ENCODE measurements at regions not wholly inside any gene's neighbourhood (a gene's known extent, or its start where the extent isn't known, plus 50 kb on each side); places are given as distances from the start of the nearest gene placed in this dataset.

- ATAC-seq (no peak), DNase-seq (no peak)
- Histone ChIP-seq H3K4me1 (no peaks in the 10 kb centered on the region), H3K27ac (no peak overlapping the region), H3K36me3 (replicated peaks in 1 of 2; ENCODE audit: insufficient read depth in 1 of 2, low read depth in 2 of 2) (no peaks in the 10 kb centered on the region), H3K9me3 (no peaks in the 10 kb centered on the region), H3K27me3 (no peaks in the 10 kb centered on the region), H3K4me3 (no peak overlapping the region)
- intact Hi-C loops (cut with DNase I), result no loop called here
- TF ChIP-seq CTCF (IDR thresholded peaks at IDR 0.05) (no peak), POLR2A (IDR thresholded peaks at IDR 0.05) (no peak)
- 90 to 93% methylated on average over 4 of the region's 4 CpGs for WGBS, 2 donors
Measured at GRCh38 chr10:65720901-65721300, 1204.9 kb upstream of the LRRTM3 start.

GRCh38 chr10:65723525-65723924 is 1202.3 kb upstream of the LRRTM3 start:
- ATAC-seq (no peak), DNase-seq (no peak)
- WGBS, 2 donors, result 74 to 82% methylated on average over 6 of the region's 6 CpGs
- Histone ChIP-seq H3K36me3 (replicated peaks in 1 of 2; ENCODE audit: insufficient read depth in 1 of 2, low read depth in 2 of 2) (no peaks in the 10 kb centered on the region), H3K9me3 (no peaks in the 10 kb centered on the region), H3K4me3 (no peak overlapping the region), H3K27me3 (no peaks in the 10 kb centered on the region), H3K4me1 (no peaks in the 10 kb centered on the region), H3K27ac (no peak overlapping the region)
- intact Hi-C loops (cut with DNase I), result no loop called here
- TF ChIP-seq CTCF (IDR thresholded peaks at IDR 0.05) (no peak), POLR2A (IDR thresholded peaks at IDR 0.05) (no peak)

- no peaks in the 10 kb centered on the region for H3K9me3 ChIP-seq
- 24% methylated on average over 2 of the region's 2 CpGs for WGBS, 2 donors
- no peak for TF ChIP-seq POLR2A (IDR thresholded peaks at IDR 0.05)
- no peak for TF ChIP-seq CTCF (IDR thresholded peaks at IDR 0.05)
- ATAC-seq (peak; percentile 56), DNase-seq (no peak)
- H3K4me3 ChIP-seq, result no peak overlapping the region
- H3K36me3 ChIP-seq (replicated peaks in 1 of 2; ENCODE audit: insufficient read depth in 1 of 2, low read depth in 2 of 2), result no peaks in the 10 kb centered on the region
- no peaks in the 10 kb centered on the region for H3K27me3 ChIP-seq
- H3K4me1 ChIP-seq, result peaks cover 10% of the 10 kb centered on the region
- intact Hi-C loops (cut with DNase I), result no loop called here
- no peak overlapping the region for H3K27ac ChIP-seq
Measured at GRCh38 chr10:65735382-65735781, 1190.5 kb upstream of the LRRTM3 start.

- intact Hi-C loops (cut with DNase I), result no loop called here
- 86 to 87% methylated on average over 1 of the region's 1 CpG for WGBS, 2 donors
- Histone ChIP-seq H3K27me3 (no peaks in the 10 kb centered on the region), H3K4me3 (no peak overlapping the region), H3K4me1 (no peaks in the 10 kb centered on the region), H3K36me3 (replicated peaks in 1 of 2; ENCODE audit: insufficient read depth in 1 of 2, low read depth in 2 of 2) (no peaks in the 10 kb centered on the region), H3K27ac (no peak overlapping the region), H3K9me3 (no peaks in the 10 kb centered on the region)
- no peak for TF ChIP-seq POLR2A (IDR thresholded peaks at IDR 0.05)
- no peak for TF ChIP-seq CTCF (IDR thresholded peaks at IDR 0.05)
- DNase-seq, result no peak
- ATAC-seq, result no peak
Measured at GRCh38 chr10:65742906-65743305, 1182.9 kb upstream of the LRRTM3 start.

- TF ChIP-seq POLR2A (IDR thresholded peaks at IDR 0.05) (no peak), CTCF (IDR thresholded peaks at IDR 0.05) (no peak)
- H3K4me1 ChIP-seq, result peaks cover 8% of the 10 kb centered on the region
- no peaks in the 10 kb centered on the region for H3K9me3 ChIP-seq
- ATAC-seq (no peak), DNase-seq (no peak)
- no peak overlapping the region for H3K4me3 ChIP-seq
- intact Hi-C loops (cut with DNase I), result no loop called here
- H3K36me3 ChIP-seq (replicated peaks in 1 of 2; ENCODE audit: insufficient read depth in 1 of 2, low read depth in 2 of 2), result no peaks in the 10 kb centered on the region
- no peaks in the 10 kb centered on the region for H3K27me3 ChIP-seq
- H3K27ac ChIP-seq, result no peak overlapping the region
Measured at GRCh38 chr10:65751218-65751617, 1174.6 kb upstream of the LRRTM3 start.

Measured in body of pancreas (tissue), 4 donors.